OCI-LY3 (cell line): ENCODE measurements at regions not wholly inside any gene's neighbourhood (a gene's known extent, or its start where the extent isn't known, plus 50 kb on each side); places are given as distances from the start of the nearest gene placed in this dataset.

Experiments used
- H2AFZ ChIP-seq: fragments of 200-600, 300-600 bp; shearing (Covaris generic); 2 replicates; pipeline ENCODE4 v1.6.0; 2014; ENCODE audit warnings: antibody characterized with exemption, low read depth, low read length
- H3K27ac ChIP-seq: fragments of 200-600, 300-600 bp; sonication (generic); 2 replicates; pipeline ENCODE4 v1.5.1; 2014; ENCODE audit warnings: mild to moderate bottlenecking, low read length, moderate library complexity, mixed read lengths
- H3K27me3 ChIP-seq: fragments of 200-600, 300-600 bp; sonication (generic); 2 replicates; pipeline ENCODE4 v1.6.1; 2014; ENCODE audit warnings: low read depth, low read length, mixed read lengths
- H3K36me3 ChIP-seq: fragments of 200-600, 300-600 bp; sonication (generic); replicated peaks from 2 replicates; pipeline ENCODE3; 2014; ENCODE audit warnings: low read depth, low read length, mixed read lengths
- H3K4me1 ChIP-seq: fragments of 300-600, 200-600 bp; sonication (generic); 2 replicates; pipeline ENCODE4 v1.6.1; 2014; ENCODE audit warnings: low read length, mixed read lengths
- H3K4me2 ChIP-seq: fragments of 200-600, 300-600 bp; sonication (generic); 2 replicates; pipeline ENCODE4 v1.6.1; 2014; ENCODE audit warnings: low read length, mixed read lengths
- H3K4me3 ChIP-seq: fragments of 300-600, 200-600 bp; sonication (generic); 2 replicates; pipeline ENCODE4 v1.5.1; 2014; ENCODE audit warnings: antibody characterized with exemption, mild to moderate bottlenecking, low read length, moderate library complexity
- H3K79me2 ChIP-seq: fragments of 300-600, 200-600 bp; shearing (Covaris generic); 2 replicates; pipeline ENCODE4 v1.6.1; 2014; ENCODE audit warnings: mild to moderate bottlenecking, low read length, mixed read lengths
- H3K9ac ChIP-seq: fragments of 300-600, 200-600 bp; shearing (Covaris generic); 2 replicates; pipeline ENCODE4 v1.6.0; 2014; ENCODE audit warnings: mild to moderate bottlenecking, low read length, moderate library complexity
- H3K9me3 ChIP-seq: fragments of 200-600, 300-600 bp; shearing (Covaris generic); 2 replicates; pipeline ENCODE4 v1.6.1; 2014; ENCODE audit warnings: low read length, mixed read lengths; ENCODE audit not compliant: insufficient read depth
- H4K20me1 ChIP-seq: fragments of 200-600, 300-600 bp; sonication (generic); 2 replicates; pipeline ENCODE4 v1.6.1; 2016; ENCODE audit warnings: low read length, mixed read lengths; ENCODE audit not compliant: insufficient read depth
- CTCF ChIP-seq: fragments of 200-600, 300-600 bp; sonication (generic); IDR thresholded peaks from 2 replicates; pipeline ENCODE4 v1.5.1; 2014; ENCODE audit warnings: antibody characterized with exemption, low read length, low read depth
- EZH2phosphoT487 ChIP-seq: fragments of 200-600 bp; shearing (Covaris generic); IDR thresholded peaks from 2 replicates; pipeline ENCODE4 v1.6.1; 2018; ENCODE audit warnings: antibody characterized with exemption, mixed run types, low read depth

- no peaks in the 10 kb centered on the region for H4K20me1 ChIP-seq
- H3K9me3 ChIP-seq: no peaks in the 10 kb centered on the region
- no peaks in the 10 kb centered on the region for H3K36me3 ChIP-seq
- no peak overlapping the region for H3K27ac ChIP-seq
- H3K4me1 ChIP-seq: peaks cover 27% of the 10 kb centered on the region
- no peak overlapping the region for H2AFZ ChIP-seq
- no peaks in the 10 kb centered on the region for H3K27me3 ChIP-seq
- TF ChIP-seq EZH2phosphoT487 (no peak), CTCF (no peak)
- 0 out of 2 replicates have a peak overlapping the region, but pooled peaks have one; percentile 2 for H3K4me2 ChIP-seq
- H3K4me3 ChIP-seq: no peak overlapping the region
- H3K9ac ChIP-seq: no peak overlapping the region
- no peaks in the 10 kb centered on the region for H3K79me2 ChIP-seq
Measured at GRCh38 chr9:105858877-105859276, 164.5 kb downstream of the TMEM38B start.

- Histone ChIP-seq H4K20me1 (no peaks in the 10 kb centered on the region), H3K27me3 (no peaks in the 10 kb centered on the region), H3K9me3 (no peaks in the 10 kb centered on the region), H3K9ac (no peak overlapping the region), H3K4me3 (peak overlapping the region; percentile 7; the same call in 1 of the 2 replicates), H2AFZ (no peak overlapping the region), H3K4me2 (peak overlapping the region; percentile 34; the same call in 1 of the 2 replicates), H3K27ac (no peak overlapping the region), H3K36me3 (no peaks in the 10 kb centered on the region), H3K79me2 (no peaks in the 10 kb centered on the region), H3K4me1 (peaks cover 27% of the 10 kb centered on the region)
- no peak for TF ChIP-seq EZH2phosphoT487
- no peak for TF ChIP-seq CTCF
Measured at GRCh38 chr9:105859428-105860091, 165.2 kb downstream of the TMEM38B start.

- H3K4me3 ChIP-seq: no peak overlapping the region
- no peaks in the 10 kb centered on the region for H3K9me3 ChIP-seq
- no peaks in the 10 kb centered on the region for H3K36me3 ChIP-seq
- no peaks in the 10 kb centered on the region for H3K79me2 ChIP-seq
- no peaks in the 10 kb centered on the region for H3K27me3 ChIP-seq
- no peak overlapping the region for H2AFZ ChIP-seq
- H3K9ac ChIP-seq: no peak overlapping the region
- no peaks in the 10 kb centered on the region for H4K20me1 ChIP-seq
- H3K4me2 ChIP-seq: no peak overlapping the region
- no peak overlapping the region for H3K27ac ChIP-seq
- no peak for TF ChIP-seq CTCF
- TF ChIP-seq EZH2phosphoT487: no peak
- peaks cover 27% of the 10 kb centered on the region for H3K4me1 ChIP-seq
Measured at GRCh38 chr9:105860516-105860915, 166.2 kb downstream of the TMEM38B start.

GRCh38 chr9:105861972-105862371 lies 167.6 kb downstream of the TMEM38B start:
- Histone ChIP-seq H2AFZ (no peak overlapping the region), H3K4me3 (no peak overlapping the region), H3K79me2 (no peaks in the 10 kb centered on the region), H3K4me2 (no peak overlapping the region), H4K20me1 (no peaks in the 10 kb centered on the region), H3K27ac (no peak overlapping the region), H3K9me3 (no peaks in the 10 kb centered on the region), H3K36me3 (no peaks in the 10 kb centered on the region), H3K9ac (no peak overlapping the region), H3K27me3 (no peaks in the 10 kb centered on the region), H3K4me1 (peaks cover 27% of the 10 kb centered on the region)
- TF ChIP-seq EZH2phosphoT487: no peak
- TF ChIP-seq CTCF: no peak
